Esophagus muscularis mucosa (tissue), 3 donors: ENCODE measurements at regions not wholly inside any gene's neighbourhood (a gene's known extent, or its start where the extent isn't known, plus 50 kb on each side); places are given as distances from the start of the nearest gene placed in this dataset.

Experiments used
- CTCF ChIP-seq, 3 experiments: fragments of 200-600 bp in 2 of 3; fragments of 450-650 bp in 1 of 3; sonication (generic) in 2 of 3; IDR thresholded peaks; one replicate each; pipeline ENCODE4 v1.5.1; 2017 to 2019; ENCODE audit warnings: antibody characterized with exemption in 3 of 3, mild to moderate bottlenecking in 2 of 3, moderate library complexity in 1 of 3
- POLR2A ChIP-seq: fragments of 450-650 bp; IDR thresholded peaks from one replicate; pipeline ENCODE4 v1.6.1; 2017; ENCODE audit warnings: antibody characterized with exemption, moderate library complexity, mild to moderate bottlenecking, low read depth

GRCh38 chr17:43344685-43345084 lies 54.1 kb upstream of the ARL4D start:
- TF ChIP-seq POLR2A (no peak), CTCF (IDR thresholded peaks at IDR 0.05) (no peak)
